H1 (cell line): ENCODE measurements at regions not wholly inside any gene's neighbourhood (a gene's known extent, or its start where the extent isn't known, plus 50 kb on each side); places are given as distances from the start of the nearest gene placed in this dataset.
"Not testable (repeated sequence)": the region's sequence is repeated elsewhere in the genome, so short reads cannot be mapped to it uniquely, and the experiment has no call there.

Experiments
- CTCF ChIA-PET: fragments of 300-600 bp; sonication (Branson Sonifier 250); formaldehyde crosslinking; loops from one replicate; lab custom pipeline; 2021; ENCODE audit not compliant: partially characterized antibody; lab: Charles Lee
- POLR2A ChIA-PET: fragments of 300-600 bp; sonication (Branson Sonifier 250); formaldehyde crosslinking; loops from one replicate; lab custom pipeline; 2021; ENCODE audit warnings: inconsistent platforms; ENCODE audit not compliant: partially characterized antibody; lab: Charles Lee
- DNase-seq, 2 experiments: peaks; one replicate each; pipeline versions ENCODE4 v3.0.0 to v3.0.0-alpha.2; 2010 to 2022; ENCODE audit warnings: low spot score in 2 of 2, low read depth in 1 of 2, mixed read lengths in 1 of 2
- FAIRE-seq: peaks from 2 replicates; lab custom pipeline; 2011; peaks lifted over from hg19 to GRCh38; lab: Jason Lieb, UNC
- H2AFZ ChIP-seq: 2 replicates; pipeline ENCODE4 v1.8.1; 2012; ENCODE audit warnings: low read length, inconsistent platforms
- H2AK5ac ChIP-seq: 2 replicates; pipeline ENCODE4 v1.6.1; 2013; ENCODE audit warnings: low read depth, low read length
- H2BK120ac ChIP-seq: replicated peaks from 2 replicates; pipeline ENCODE3; 2013; ENCODE audit warnings: low read depth, low read length, inconsistent platforms
- H2BK12ac ChIP-seq: 2 replicates; pipeline ENCODE4 v1.6.1; 2013; ENCODE audit warnings: low read depth, low read length
- H2BK15ac ChIP-seq: 2 replicates; pipeline ENCODE4 v1.6.1; 2013; ENCODE audit warnings: low read length
- H2BK20ac ChIP-seq: 2 replicates; pipeline ENCODE4 v1.6.1; 2013; ENCODE audit warnings: low read length
- H2BK5ac ChIP-seq: 2 replicates; pipeline ENCODE4 v1.6.1; 2013; ENCODE audit warnings: low read depth, low read length
- H3K14ac ChIP-seq: 2 replicates; pipeline ENCODE4 v1.6.1; 2013; ENCODE audit warnings: inconsistent platforms; ENCODE audit not compliant: insufficient read length
- H3K18ac ChIP-seq: 2 replicates; pipeline ENCODE4 v1.6.1; 2013; ENCODE audit warnings: low read length; ENCODE audit errors: extremely low read depth
- H3K23ac ChIP-seq: 2 replicates; pipeline ENCODE4 v1.6.1; 2013; ENCODE audit warnings: inconsistent platforms; ENCODE audit not compliant: insufficient read length
- H3K23me2 ChIP-seq: 2 replicates; pipeline ENCODE4 v1.6.1; 2013; ENCODE audit warnings: low read depth, low read length
- H3K27ac ChIP-seq: 2 replicates; pipeline ENCODE4 v1.6.1; 2011; ENCODE audit warnings: low read depth, low read length, inconsistent platforms
- H3K27me3 ChIP-seq, 4 experiments: replicated peaks in 1 of 4; 1 replicate in 1 of 4; 2 replicates in 3 of 4; pipeline versions ENCODE4 v1.6.1 to v1.8.1; 2011 to 2013; ENCODE audit warnings: low read length in 3 of 4, mild to moderate bottlenecking in 3 of 4, inconsistent platforms in 2 of 4, mixed read lengths in 2 of 4, moderate library complexity in 1 of 4; ENCODE audit not compliant: control insufficient read depth in 3 of 4, insufficient read depth in 3 of 4; ENCODE audit errors: extremely low read depth in 1 of 4
- H3K36me3 ChIP-seq, 4 experiments: 2 replicates each; pipeline versions ENCODE4 v1.6.1 to v1.8.1; 2011 to 2013; ENCODE audit warnings: mild to moderate bottlenecking in 4 of 4, low read length in 3 of 4, moderate library complexity in 2 of 4, control low read depth in 1 of 4, inconsistent platforms in 1 of 4; ENCODE audit not compliant: insufficient read depth in 4 of 4, control insufficient read depth in 2 of 4
- H3K4ac ChIP-seq: replicated peaks from 2 replicates; pipeline ENCODE3; 2013; ENCODE audit warnings: low read length, low read depth, mixed read lengths, inconsistent platforms; ENCODE audit not compliant: insufficient read length
- H3K4me1 ChIP-seq, 4 experiments: replicated peaks in 1 of 4; 1 replicate in 1 of 4; 2 replicates in 3 of 4; pipeline versions ENCODE4 v1.6.1 to v1.8.1; 2011 to 2013; ENCODE audit warnings: low read length in 3 of 4, inconsistent platforms in 2 of 4, mixed read lengths in 1 of 4; ENCODE audit not compliant: insufficient read depth in 4 of 4, control insufficient read depth in 3 of 4
- H3K4me2 ChIP-seq, 2 experiments: 2 replicates each; pipeline versions ENCODE4 v1.6.1 to v1.8.1; 2011 to 2013; ENCODE audit warnings: low read depth in 2 of 2, low read length in 2 of 2, control low read depth in 1 of 2, inconsistent platforms in 1 of 2, mild to moderate bottlenecking in 1 of 2; ENCODE audit not compliant: insufficient read depth in 1 of 2
- H3K4me3 ChIP-seq, 4 experiments: fragments of 200-600, 300-600 bp in 1 of 4; sonication (generic), shearing (Covaris generic), sonication (Bioruptor Twin) in 1 of 4; 2 replicates each; pipeline versions ENCODE4 v1.5.1 to v1.8.1; 2011 to 2016; ENCODE audit warnings: low read length in 4 of 4, low read depth in 3 of 4, control low read depth in 2 of 4, inconsistent platforms in 2 of 4, mild to moderate bottlenecking in 2 of 4, mixed read lengths in 1 of 4, moderate library complexity in 1 of 4; ENCODE audit not compliant: insufficient read depth in 2 of 4; ENCODE audit errors: extremely low read depth in 1 of 4
- H3K56ac ChIP-seq: replicated peaks from 2 replicates; pipeline ENCODE3; 2013; ENCODE audit warnings: low read depth, mild to moderate bottlenecking, mixed read lengths, low read length, inconsistent platforms; ENCODE audit not compliant: insufficient read length
- H3K79me1 ChIP-seq: 2 replicates; pipeline ENCODE4 v1.6.1; 2013; ENCODE audit warnings: low read depth, low read length, control low read depth
- H3K79me2 ChIP-seq, 2 experiments: 2 replicates each; pipeline versions ENCODE4 v1.6.1 to v1.8.1; 2012 to 2013; ENCODE audit warnings: low read length in 2 of 2, mild to moderate bottlenecking in 2 of 2, inconsistent platforms in 1 of 2; ENCODE audit not compliant: insufficient read depth in 2 of 2, control insufficient read depth in 1 of 2
- H3K9ac ChIP-seq, 4 experiments: replicated peaks in 1 of 4; 1 replicate in 1 of 4; 2 replicates in 3 of 4; pipeline versions ENCODE4 v1.6.1 to v1.8.1; 2011 to 2013; ENCODE audit warnings: low read depth in 3 of 4, low read length in 3 of 4, control low read depth in 2 of 4, mild to moderate bottlenecking in 2 of 4, moderate library complexity in 2 of 4, inconsistent platforms in 1 of 4; ENCODE audit errors: extremely low read depth in 1 of 4
- H3K9me3 ChIP-seq, 2 experiments: 2 replicates each; pipeline versions ENCODE4 v1.6.1 to v1.8.1; 2012 to 2013; ENCODE audit warnings: mild to moderate bottlenecking in 2 of 2, moderate library complexity in 2 of 2, control low read depth in 1 of 2, inconsistent platforms in 1 of 2, low read depth in 1 of 2, low read length in 1 of 2, mixed read lengths in 1 of 2; ENCODE audit not compliant: insufficient read depth in 2 of 2
- H4K20me1 ChIP-seq, 2 experiments: replicated peaks in 1 of 2; 2 replicates each; pipeline versions ENCODE3 to v1.8.1; 2011 to 2013; ENCODE audit warnings: inconsistent platforms in 2 of 2, low read length in 2 of 2, mild to moderate bottlenecking in 1 of 2; ENCODE audit not compliant: insufficient read depth in 2 of 2, control insufficient read depth in 1 of 2
- H4K5ac ChIP-seq: 2 replicates; pipeline ENCODE4 v1.6.1; 2013; ENCODE audit warnings: low read length, low read depth, mixed read lengths, inconsistent platforms; ENCODE audit not compliant: insufficient read length
- H4K8ac ChIP-seq: 2 replicates; pipeline ENCODE4 v1.8.0; 2013; ENCODE audit warnings: mild to moderate bottlenecking, moderate library complexity, low read length, inconsistent platforms; ENCODE audit not compliant: insufficient read depth; ENCODE audit errors: extremely low read depth
- H4K91ac ChIP-seq: replicated peaks from 2 replicates; pipeline ENCODE3; 2013; ENCODE audit warnings: low read length, mixed read lengths, inconsistent platforms; ENCODE audit not compliant: insufficient read length
- WGBS, 2 experiments: shearing (Covaris generic) in 1 of 2; methylation state at CpG; one replicate each; pipeline versions ENCODE4 v1.1.6 to v1.1.7; 2013 to 2015; ENCODE audit warnings: low lambda C conversion rate in 2 of 2, mixed read lengths in 2 of 2, inconsistent platforms in 1 of 2, low coverage in 1 of 2, missing lambda C conversion rate in 1 of 2; ENCODE audit not compliant: insufficient replicate concordance in 2 of 2, insufficient coverage in 1 of 2, insufficient read length in 1 of 2; ENCODE audit errors: extremely low coverage in 1 of 2, missing lambda C conversion rate in 1 of 2; 5-methylcytosine and 5-hydroxymethylcytosine counted together

GRCh38 chr1:4078091-4078962, 178.3 kb upstream of the C1orf174 start:
- H4K5ac ChIP-seq, H3K4ac ChIP-seq, H2BK12ac ChIP-seq, H3K56ac ChIP-seq, H3K79me1 ChIP-seq, H2BK5ac ChIP-seq, H3K4me2 ChIP-seq, H2BK20ac ChIP-seq, DNase-seq, H4K91ac ChIP-seq, CTCF ChIA-PET, H3K27ac ChIP-seq, H3K36me3 ChIP-seq, H2BK120ac ChIP-seq, H3K27me3 ChIP-seq, POLR2A ChIA-PET, H3K79me2 ChIP-seq, H3K9me3 ChIP-seq, H4K8ac ChIP-seq, H3K23ac ChIP-seq, H3K14ac ChIP-seq, H2AK5ac ChIP-seq, H4K20me1 ChIP-seq, H3K18ac ChIP-seq, H2BK15ac ChIP-seq, H2AFZ ChIP-seq, H3K23me2 ChIP-seq, H3K4me3 ChIP-seq, H3K4me1 ChIP-seq, H3K9ac ChIP-seq: not testable (repeated sequence)
- FAIRE-seq: peak; percentile 48
- 76% methylated on average over 15 of the region's 24 CpGs; no CpG with 5 or more reads in 1 of the 2 experiments for WGBS, 2 experiments
